Tibial nerve (tissue), 4 donors: ENCODE measurements at regions not wholly inside any gene's neighbourhood (a gene's known extent, or its start where the extent isn't known, plus 50 kb on each side); places are given as distances from the start of the nearest gene placed in this dataset.

Experiments used
- DNase-seq, 2 donors: peaks; one replicate each; pipeline ENCODE4 v3.0.0-alpha.2; 2019; ENCODE audit warnings: low spot score in 2 of 2
- H3K27ac ChIP-seq, 4 donors: fragments of 200-600 bp; sonication (generic) in 3 of 4; one replicate each; pipeline ENCODE4 v1.5.1; 2017 to 2019; ENCODE audit warnings: mild to moderate bottlenecking in 1 of 4
- H3K27me3 ChIP-seq, 2 donors: fragments of 200-600 bp; sonication (generic) in 1 of 2; one replicate each; pipeline versions ENCODE4 v1.5.1 to v1.6.0; 2017 to 2019
- H3K36me3 ChIP-seq, 3 donors: fragments of 200-600 bp; sonication (generic); one replicate each; pipeline ENCODE4 v1.5.1; 2018 to 2019
- H3K4me1 ChIP-seq, 4 donors: fragments of 200-600 bp; sonication (generic) in 3 of 4; one replicate each; pipeline ENCODE4 v1.5.1; 2017 to 2019
- H3K4me3 ChIP-seq, 4 donors: fragments of 200-600 bp; sonication (generic) in 3 of 4; one replicate each; pipeline ENCODE4 v1.5.1; 2017 to 2019; ENCODE audit warnings: mild to moderate bottlenecking in 1 of 4, moderate library complexity in 1 of 4
- H3K9me3 ChIP-seq, 4 donors: fragments of 200-600 bp; sonication (generic) in 3 of 4; one replicate each; pipeline ENCODE4 v1.5.1; 2017 to 2019
- EP300 ChIP-seq, 2 donors: sonication (generic); formaldehyde crosslinking; IDR thresholded peaks; one replicate each; pipeline ENCODE4 v1.6.1; 2017; ENCODE audit warnings: antibody characterized with exemption in 2 of 2, mild to moderate bottlenecking in 1 of 2
- POLR2A ChIP-seq, 2 donors: fragments of 450-650 bp; IDR thresholded peaks; one replicate each; pipeline ENCODE4 v1.6.1; 2017; ENCODE audit warnings: antibody characterized with exemption in 2 of 2, mild to moderate bottlenecking in 2 of 2, moderate library complexity in 2 of 2
- WGBS, 2 donors: methylation state at CpG; one replicate each; pipeline ENCODE4 v1.1.5; 2018; 5-methylcytosine and 5-hydroxymethylcytosine counted together
- TF ChIP-seq, protein P1 (sequence below), 5 experiments: fragments of 200-600 bp in 3 of 5; fragments of 450-650 bp in 2 of 5; sonication (generic) in 3 of 5; IDR thresholded peaks; one replicate each; pipeline ENCODE4 v1.5.1; 2016 to 2019; ENCODE audit warnings: antibody characterized with exemption in 5 of 5, mild to moderate bottlenecking in 3 of 5, moderate library complexity in 2 of 5

DNA sequence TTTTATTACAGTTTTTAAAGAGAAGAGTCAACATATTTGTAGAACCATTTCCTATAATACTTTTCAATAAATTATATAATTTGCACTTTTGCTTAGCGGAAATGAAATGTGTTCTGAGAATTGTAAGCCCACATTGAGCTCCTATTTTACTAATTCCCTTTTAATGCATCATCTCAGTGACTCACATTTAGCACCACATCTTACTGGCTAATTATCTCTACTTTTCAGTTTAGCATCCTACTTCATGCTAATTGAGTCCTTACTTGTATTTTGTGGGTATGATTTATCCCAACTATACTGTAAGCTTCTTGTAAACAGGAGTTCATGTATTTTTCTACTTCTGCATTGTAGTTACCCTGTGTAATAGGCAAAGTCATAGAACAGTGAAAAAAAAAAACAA, 67.5 kb downstream of the TMX1 start:
- no peaks in the 10 kb centered on the region for H3K36me3 ChIP-seq
- no peaks in the 10 kb centered on the region for H3K27me3 ChIP-seq
- DNase-seq, result no peak
- WGBS, 2 donors, result 98% methylated on average over 1 of the region's 1 CpG
- H3K4me3 ChIP-seq, result no peak overlapping the region
- no peak for TF ChIP-seq POLR2A (IDR thresholded peaks at IDR 0.05)
- TF ChIP-seq, protein P1, sequence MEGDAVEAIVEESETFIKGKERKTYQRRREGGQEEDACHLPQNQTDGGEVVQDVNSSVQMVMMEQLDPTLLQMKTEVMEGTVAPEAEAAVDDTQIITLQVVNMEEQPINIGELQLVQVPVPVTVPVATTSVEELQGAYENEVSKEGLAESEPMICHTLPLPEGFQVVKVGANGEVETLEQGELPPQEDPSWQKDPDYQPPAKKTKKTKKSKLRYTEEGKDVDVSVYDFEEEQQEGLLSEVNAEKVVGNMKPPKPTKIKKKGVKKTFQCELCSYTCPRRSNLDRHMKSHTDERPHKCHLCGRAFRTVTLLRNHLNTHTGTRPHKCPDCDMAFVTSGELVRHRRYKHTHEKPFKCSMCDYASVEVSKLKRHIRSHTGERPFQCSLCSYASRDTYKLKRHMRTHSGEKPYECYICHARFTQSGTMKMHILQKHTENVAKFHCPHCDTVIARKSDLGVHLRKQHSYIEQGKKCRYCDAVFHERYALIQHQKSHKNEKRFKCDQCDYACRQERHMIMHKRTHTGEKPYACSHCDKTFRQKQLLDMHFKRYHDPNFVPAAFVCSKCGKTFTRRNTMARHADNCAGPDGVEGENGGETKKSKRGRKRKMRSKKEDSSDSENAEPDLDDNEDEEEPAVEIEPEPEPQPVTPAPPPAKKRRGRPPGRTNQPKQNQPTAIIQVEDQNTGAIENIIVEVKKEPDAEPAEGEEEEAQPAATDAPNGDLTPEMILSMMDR (IDR thresholded peaks at IDR 0.05), result no peak
- TF ChIP-seq EP300 (IDR thresholded peaks at IDR 0.05), result no peak
- no peak overlapping the region for H3K27ac ChIP-seq
- peaks cover 0 to 32% (median 9%) of the 10 kb centered on the region in 4 donors for H3K4me1 ChIP-seq
- no peaks in the 10 kb centered on the region for H3K9me3 ChIP-seq

DNA sequence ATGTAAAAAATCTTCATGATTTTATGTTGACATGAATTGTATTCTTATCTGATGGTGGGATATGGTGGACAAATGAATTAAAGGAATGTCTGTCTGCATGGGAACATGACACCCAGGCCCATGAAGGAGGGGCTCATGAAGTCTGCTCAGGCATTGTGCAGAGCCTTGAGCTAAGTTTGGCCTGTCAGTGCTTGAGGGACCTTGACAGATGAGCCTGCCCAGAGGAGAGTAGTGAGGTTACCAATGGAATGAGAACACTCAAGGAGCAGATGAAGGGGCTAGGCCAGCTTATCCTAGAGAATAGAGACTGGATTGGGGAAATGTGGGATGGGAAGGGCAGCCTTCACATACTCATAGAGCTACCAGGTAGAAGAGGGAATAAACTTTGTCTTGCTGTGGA, 68.8 kb downstream of the TMX1 start:
- H3K27ac ChIP-seq, result no peak overlapping the region
- no peak for TF ChIP-seq EP300 (IDR thresholded peaks at IDR 0.05)
- H3K36me3 ChIP-seq, result no peaks in the 10 kb centered on the region
- H3K9me3 ChIP-seq, result no peaks in the 10 kb centered on the region
- no peak overlapping the region for H3K4me3 ChIP-seq
- H3K4me1 ChIP-seq, result peaks cover 0 to 31% (median 9%) of the 10 kb centered on the region in 4 donors
- no peak for DNase-seq
- H3K27me3 ChIP-seq, result no peaks in the 10 kb centered on the region

DNA sequence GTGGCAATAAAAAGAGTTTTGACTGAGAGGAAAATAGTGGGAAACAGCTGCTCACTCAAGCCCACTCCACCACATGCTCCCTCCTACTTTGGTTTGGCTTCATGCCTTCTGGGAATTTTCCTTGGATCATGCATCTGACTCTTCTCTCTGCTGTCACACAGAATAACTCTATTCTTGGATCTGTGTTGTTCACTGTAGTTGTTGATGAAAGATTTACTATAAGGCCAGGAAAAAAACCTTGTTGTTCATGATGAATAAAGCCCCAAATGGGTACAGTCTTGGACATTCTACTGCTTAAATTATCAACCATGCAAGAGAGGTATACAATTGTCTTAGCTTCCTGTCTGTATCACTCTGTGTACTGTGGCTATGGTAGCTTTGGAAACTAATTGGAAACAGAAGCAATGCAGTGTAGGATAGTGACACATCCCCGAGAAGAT, 70.5 kb downstream of the TMX1 start:
- WGBS, 2 donors, result 56 to 66% methylated on average over 1 of the region's 1 CpG
- TF ChIP-seq EP300 (IDR thresholded peaks at IDR 0.05) (peak in 1 of 2 donors; percentile 32), POLR2A (IDR thresholded peaks at IDR 0.05) (no peak)
- no peaks in the 10 kb centered on the region for H3K9me3 ChIP-seq
- no peaks in the 10 kb centered on the region for H3K27me3 ChIP-seq
- no peaks in the 10 kb centered on the region for H3K36me3 ChIP-seq
- no peak overlapping the region for H3K4me3 ChIP-seq
- peaks cover 0 to 19% (median 4%) of the 10 kb centered on the region in 4 donors for H3K4me1 ChIP-seq
- peak overlapping the region in 1 of 4 donors; percentile 17 for H3K27ac ChIP-seq
- no peak for DNase-seq

DNA sequence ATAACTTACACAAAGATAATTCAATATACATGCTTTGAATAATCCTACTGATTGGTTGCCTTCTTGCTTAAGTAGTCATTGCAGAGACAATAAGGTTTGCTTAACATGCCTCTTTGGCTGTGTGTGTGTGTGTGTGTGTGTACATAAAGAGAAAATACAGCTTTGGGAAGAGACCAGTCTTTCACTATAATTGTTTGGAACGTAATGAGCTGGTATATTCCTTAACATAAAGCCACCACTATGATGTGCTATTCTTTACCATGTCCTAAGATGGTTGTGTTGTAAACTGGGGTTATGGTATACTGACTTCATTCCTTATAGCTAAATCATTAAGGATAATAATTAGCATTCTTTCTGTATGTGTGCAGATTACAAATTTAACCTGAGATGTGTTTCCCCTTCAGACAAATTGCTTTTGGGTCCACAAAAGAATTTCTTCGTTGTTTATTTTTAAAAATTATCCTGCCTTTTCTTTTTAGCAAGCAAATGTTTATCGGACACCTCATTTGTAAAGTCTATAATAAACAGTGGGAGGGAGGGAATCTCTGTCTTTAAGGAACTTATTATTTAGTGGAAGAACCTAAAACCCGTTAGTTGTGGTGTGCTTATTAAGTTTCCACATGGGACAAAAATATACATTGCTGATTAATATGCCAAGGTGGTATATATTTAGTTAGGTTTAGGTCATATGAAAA, 74.4 kb downstream of the TMX1 start:
- H3K27ac ChIP-seq, result no peak overlapping the region
- 90 to 91% methylated on average over 4 of the region's 4 CpGs for WGBS, 2 donors
- no peaks in the 10 kb centered on the region for H3K27me3 ChIP-seq

DNA sequence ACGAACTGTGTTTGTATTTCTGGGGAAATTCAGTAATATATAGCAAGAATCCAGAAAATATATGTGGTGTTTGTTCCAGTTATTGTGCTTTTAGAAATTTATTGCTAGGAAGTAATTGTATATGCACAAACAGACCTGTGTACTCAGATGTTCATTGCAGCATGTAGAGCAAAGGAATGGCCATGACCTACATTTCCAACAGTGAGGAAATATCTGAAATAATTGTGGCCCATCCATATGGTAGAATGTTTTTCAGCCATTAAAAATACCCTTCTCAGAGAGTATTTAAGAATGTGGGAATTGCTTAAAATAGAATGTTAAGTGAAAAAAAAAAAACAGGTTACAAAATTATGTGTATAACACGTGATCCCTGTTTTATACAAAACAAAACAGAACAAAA, 77.3 kb downstream of the TMX1 start:
- TF ChIP-seq POLR2A (IDR thresholded peaks at IDR 0.05) (no peak), EP300 (IDR thresholded peaks at IDR 0.05) (no peak)
- TF ChIP-seq, protein P1 (IDR thresholded peaks at IDR 0.05), result no peak
- DNase-seq, result no peak
- H3K4me3 ChIP-seq, result no peak overlapping the region
- no peaks in the 10 kb centered on the region for H3K9me3 ChIP-seq
- no peaks in the 10 kb centered on the region for H3K36me3 ChIP-seq
- H3K27ac ChIP-seq, result no peak overlapping the region
- H3K27me3 ChIP-seq, result no peaks in the 10 kb centered on the region
- H3K4me1 ChIP-seq, result peaks cover 0 to 19% (median 6%) of the 10 kb centered on the region in 4 donors
- 75 to 82% methylated on average over 2 of the region's 2 CpGs for WGBS, 2 donors

More for the DNA sequence above, 74.4 kb downstream of the TMX1 start:
- DNase-seq, result no peak
- H3K9me3 ChIP-seq, result no peaks in the 10 kb centered on the region
- no peaks in the 10 kb centered on the region for H3K36me3 ChIP-seq
- TF ChIP-seq POLR2A (IDR thresholded peaks at IDR 0.05) (no peak), EP300 (IDR thresholded peaks at IDR 0.05) (no peak)
- TF ChIP-seq, protein P1 (IDR thresholded peaks at IDR 0.05), result no peak
- peaks cover 0 to 33% (median 8%) of the 10 kb centered on the region in 4 donors for H3K4me1 ChIP-seq
- H3K4me3 ChIP-seq, result no peak overlapping the region

DNA sequence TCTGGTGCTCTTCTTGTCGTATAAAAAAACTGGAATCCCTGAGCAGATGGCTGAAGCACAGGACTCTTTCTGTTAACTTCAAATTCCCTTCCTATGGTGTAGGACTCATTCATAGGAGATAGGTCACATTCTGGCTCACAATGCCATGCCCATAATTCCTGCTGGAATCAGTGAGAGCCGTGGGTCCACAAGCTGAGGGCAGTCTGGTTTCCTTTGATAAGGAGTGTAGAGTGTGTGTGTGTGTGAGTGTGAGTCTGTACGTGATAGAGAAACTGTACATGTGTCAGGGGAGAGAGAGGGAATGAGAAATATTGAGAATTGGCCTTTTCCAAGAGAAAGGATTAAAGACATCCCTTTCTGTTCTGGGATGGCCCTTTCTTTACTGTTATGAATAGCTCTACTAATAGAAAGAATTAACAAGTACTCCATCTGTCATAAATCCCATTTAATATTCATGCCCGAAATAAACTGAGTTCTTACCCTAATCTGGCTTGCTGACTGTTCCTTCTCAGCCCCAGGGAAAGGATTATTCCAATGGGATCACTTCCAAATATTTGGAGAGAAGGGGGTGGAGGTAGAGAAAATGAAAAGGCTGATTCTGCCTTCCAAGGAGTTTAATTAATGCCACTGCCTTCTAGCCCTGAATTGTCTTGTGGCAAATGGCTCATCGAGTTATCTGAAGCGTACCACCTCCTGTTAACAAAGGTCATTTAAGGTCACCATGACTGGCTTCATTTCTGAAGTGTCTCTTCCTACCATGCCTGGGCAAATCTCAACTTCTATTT, 79.0 kb downstream of the TMX1 start:
- 25 to 38% methylated on average over 6 of the region's 6 CpGs for WGBS, 2 donors
- no peaks in the 10 kb centered on the region for H3K27me3 ChIP-seq

More for the DNA sequence above, 79.0 kb downstream of the TMX1 start:
- TF ChIP-seq POLR2A (IDR thresholded peaks at IDR 0.05) (no peak), EP300 (IDR thresholded peaks at IDR 0.05) (no peak)
- TF ChIP-seq, protein P1 (IDR thresholded peaks at IDR 0.05), result no peak
- no peak overlapping the region for H3K4me3 ChIP-seq
- no peak for DNase-seq
- H3K36me3 ChIP-seq, result no peaks in the 10 kb centered on the region
- no peaks in the 10 kb centered on the region for H3K9me3 ChIP-seq
- H3K4me1 ChIP-seq, result peaks cover 0 to 19% (median 6%) of the 10 kb centered on the region in 4 donors
- H3K27ac ChIP-seq, result peak overlapping the region in 1 of 4 donors; percentile 20
